ENCODE measurements at regions not wholly inside any gene's neighbourhood (a gene's known extent, or its start where the extent isn't known, plus 50 kb on each side); places are given as distances from the start of the nearest gene placed in this dataset.

GRCh38 chr1:185388815-185389214 lies 71.8 kb upstream of the IVNS1ABP start:
- TF ChIP-seq POLR2A (IDR thresholded peaks at IDR 0.05) (no peak), CTCF (IDR thresholded peaks at IDR 0.05) (no peak), POLR2AphosphoS5 (IDR thresholded peaks at IDR 0.05) (no peak)

All from sigmoid colon (tissue), 4 donors.